ENCODE measurements at regions not wholly inside any gene's neighbourhood (a gene's known extent, or its start where the extent isn't known, plus 50 kb on each side); places are given as distances from the start of the nearest gene placed in this dataset.
A peak's percentile ranks its signal among the peaks of the same experiment; 100 is the strongest.

DNA sequence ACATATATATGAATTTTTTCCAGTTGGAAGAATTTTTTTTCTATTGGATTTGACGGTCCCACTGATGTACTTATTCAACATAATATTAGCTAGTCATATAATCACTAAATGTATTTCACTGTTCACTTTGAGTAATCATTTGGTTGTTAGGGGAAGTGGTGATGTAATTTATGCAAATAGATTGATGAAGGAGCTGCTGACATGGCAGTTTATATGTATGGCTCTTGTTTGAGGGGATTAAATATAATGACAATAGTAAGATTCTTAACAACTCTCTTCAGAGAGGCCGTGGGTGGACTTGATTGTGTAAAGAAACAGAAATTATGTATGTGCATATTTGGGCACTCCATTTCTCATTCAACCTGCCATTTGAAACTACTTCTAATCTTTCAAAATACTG lies 653.6 kb upstream of the ADGRL4 start:
- ChIA-PET CTCF (ENCODE audit: low intra/inter-chr PET ratio, low total read pairs) (no interaction called here), POLR2A (no interaction called here)
- TF ChIP-seq PHB2 (IDR thresholded peaks at IDR 0.05; ENCODE audit: partially characterized antibody) = no peak
- no peak for TF ChIP-seq JUN (CRISPR knock-in tag; IDR thresholded peaks at IDR 0.05)
- no peak for TF ChIP-seq STAT5B (CRISPR knock-in tag; IDR thresholded peaks at IDR 0.05)
- TF ChIP-seq, protein P1, sequence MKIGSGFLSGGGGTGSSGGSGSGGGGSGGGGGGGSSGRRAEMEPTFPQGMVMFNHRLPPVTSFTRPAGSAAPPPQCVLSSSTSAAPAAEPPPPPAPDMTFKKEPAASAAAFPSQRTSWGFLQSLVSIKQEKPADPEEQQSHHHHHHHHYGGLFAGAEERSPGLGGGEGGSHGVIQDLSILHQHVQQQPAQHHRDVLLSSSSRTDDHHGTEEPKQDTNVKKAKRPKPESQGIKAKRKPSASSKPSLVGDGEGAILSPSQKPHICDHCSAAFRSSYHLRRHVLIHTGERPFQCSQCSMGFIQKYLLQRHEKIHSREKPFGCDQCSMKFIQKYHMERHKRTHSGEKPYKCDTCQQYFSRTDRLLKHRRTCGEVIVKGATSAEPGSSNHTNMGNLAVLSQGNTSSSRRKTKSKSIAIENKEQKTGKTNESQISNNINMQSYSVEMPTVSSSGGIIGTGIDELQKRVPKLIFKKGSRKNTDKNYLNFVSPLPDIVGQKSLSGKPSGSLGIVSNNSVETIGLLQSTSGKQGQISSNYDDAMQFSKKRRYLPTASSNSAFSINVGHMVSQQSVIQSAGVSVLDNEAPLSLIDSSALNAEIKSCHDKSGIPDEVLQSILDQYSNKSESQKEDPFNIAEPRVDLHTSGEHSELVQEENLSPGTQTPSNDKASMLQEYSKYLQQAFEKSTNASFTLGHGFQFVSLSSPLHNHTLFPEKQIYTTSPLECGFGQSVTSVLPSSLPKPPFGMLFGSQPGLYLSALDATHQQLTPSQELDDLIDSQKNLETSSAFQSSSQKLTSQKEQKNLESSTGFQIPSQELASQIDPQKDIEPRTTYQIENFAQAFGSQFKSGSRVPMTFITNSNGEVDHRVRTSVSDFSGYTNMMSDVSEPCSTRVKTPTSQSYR (CRISPR knock-in tag; IDR thresholded peaks at IDR 0.05; ENCODE audit: borderline replicate concordance) = no peak
- no peak for TF ChIP-seq ZNF383 (CRISPR knock-in tag; IDR thresholded peaks at IDR 0.05; ENCODE audit: borderline replicate concordance)
- peak; percentile 51; the same call in 1 of the 2 replicates for TF ChIP-seq MAFF (IDR thresholded peaks at IDR 0.05; ENCODE audit: low read depth, low read length)
- TF ChIP-seq, protein P2, sequence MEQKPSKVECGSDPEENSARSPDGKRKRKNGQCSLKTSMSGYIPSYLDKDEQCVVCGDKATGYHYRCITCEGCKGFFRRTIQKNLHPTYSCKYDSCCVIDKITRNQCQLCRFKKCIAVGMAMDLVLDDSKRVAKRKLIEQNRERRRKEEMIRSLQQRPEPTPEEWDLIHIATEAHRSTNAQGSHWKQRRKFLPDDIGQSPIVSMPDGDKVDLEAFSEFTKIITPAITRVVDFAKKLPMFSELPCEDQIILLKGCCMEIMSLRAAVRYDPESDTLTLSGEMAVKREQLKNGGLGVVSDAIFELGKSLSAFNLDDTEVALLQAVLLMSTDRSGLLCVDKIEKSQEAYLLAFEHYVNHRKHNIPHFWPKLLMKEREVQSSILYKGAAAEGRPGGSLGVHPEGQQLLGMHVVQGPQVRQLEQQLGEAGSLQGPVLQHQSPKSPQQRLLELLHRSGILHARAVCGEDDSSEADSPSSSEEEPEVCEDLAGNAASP (CRISPR knock-in tag; IDR thresholded peaks at IDR 0.05; ENCODE audit: borderline replicate concordance) = no peak
- no peak for TF ChIP-seq ZNF776 (CRISPR knock-in tag; IDR thresholded peaks at IDR 0.05)
- TF ChIP-seq MAFK (conservative IDR thresholded peaks at IDR 0.05 in 1 of 2, IDR thresholded peaks at IDR 0.05 in 1 of 2; ENCODE audit: low read length in 2 of 2) = peak in 1 of 2 experiments; percentile 79; a peak in 3 of 4 replicates
- no peak for TF ChIP-seq ZNF605 (CRISPR knock-in tag; IDR thresholded peaks at IDR 0.05)
- TF ChIP-seq MXI1 (IDR thresholded peaks at IDR 0.05; ENCODE audit: borderline replicate concordance, low read depth, low read length) = no peak
- TF ChIP-seq HBP1 (CRISPR knock-in tag; IDR thresholded peaks at IDR 0.05; ENCODE audit: low read depth) = no peak
- no TSS peak for BruUV-seq (replicated peaks)
- DNase-seq (ENCODE audit: low spot score) (no peak), FAIRE-seq (no peak), ATAC-seq (no peak)
- intact Hi-C loops (cut with micrococcal nuclease; ENCODE audit: unreplicated experiment) (no loop called here), in situ Hi-C loops (cut with HindIII; ENCODE audit: extremely low pct_ligation_motif_present, low pct_unique_long_range_greater_than_20kb) (no loop called here)
- Histone ChIP-seq H3K4me3 (replicated peaks in 1 of 3; ENCODE audit: insufficient read depth in 1 of 3, low read depth in 2 of 3, low read length in 3 of 3) (no peak overlapping the region), H3K27ac (ENCODE audit: extremely low read length, insufficient read depth, low read length) (no peak overlapping the region), H2AFZ (ENCODE audit: low read length) (no peak overlapping the region), H3K36me3 (replicated peaks in 1 of 2; ENCODE audit: control insufficient read depth in 1 of 2, insufficient read depth in 2 of 2, low read length in 2 of 2) (no peaks in the 10 kb centered on the region), H3K9me3 (ENCODE audit: low read length) (peaks cover 67% of the 10 kb centered on the region), H3K4me1 (ENCODE audit: insufficient read depth, low read length) (no peaks in the 10 kb centered on the region), H3K4me2 (ENCODE audit: low read depth, low read length) (no peak overlapping the region), H3K9ac (ENCODE audit: insufficient read depth, low read depth, low read length) (no peak overlapping the region), H3K79me2 (ENCODE audit: insufficient read depth, low read length) (no peaks in the 10 kb centered on the region), H3K27me3 (ENCODE audit: control insufficient read depth in 1 of 2, insufficient read depth in 2 of 2, low read length in 2 of 2) (no peaks in the 10 kb centered on the region; a peak in 1 of 5 replicates), H4K20me1 (ENCODE audit: insufficient read depth, low read length) (no peaks in the 10 kb centered on the region)
- WGBS (ENCODE audit: low lambda C conversion rate) = 34% methylated on average over 2 of the region's 2 CpGs

All from HepG2 (cell line).